ENCODE measurements at regions not wholly inside any gene's neighbourhood (a gene's known extent, or its start where the extent isn't known, plus 50 kb on each side); places are given as distances from the start of the nearest gene placed in this dataset.

- DNase-seq = no peak
Observed at GRCh38 chr16:74030000-74030706, 266.5 kb upstream of the PSMD7 start.

GRCh38 chr16:74029115-74029792 lies 267.4 kb upstream of the PSMD7 start:
- DNase-seq = no peak

- DNase-seq = no peak
Observed at GRCh38 chr16:74026373-74027281, 270.0 kb upstream of the PSMD7 start.

GRCh38 chr16:74024953-74025352 lies 271.7 kb upstream of the PSMD7 start:
- no peak for DNase-seq

- DNase-seq = no peak
Observed at GRCh38 chr16:74020095-74020670, 276.4 kb upstream of the PSMD7 start.

GRCh38 chr16:74019612-74020011 lies 277.0 kb upstream of the PSMD7 start:
- DNase-seq = no peak

- DNase-seq = no peak
Observed at GRCh38 chr16:74015953-74016352, 280.7 kb upstream of the PSMD7 start.

- DNase-seq = no peak
Observed at GRCh38 chr16:73998707-73999106, 297.9 kb upstream of the PSMD7 start.

- no peak for DNase-seq
Observed at GRCh38 chr16:73997971-73998370, 298.6 kb upstream of the PSMD7 start.

- no peak for DNase-seq
Observed at GRCh38 chr16:73997340-73997711, 299.3 kb upstream of the PSMD7 start.

- no peak for DNase-seq
Observed at GRCh38 chr16:73996624-73997339, 299.8 kb upstream of the PSMD7 start.

GRCh38 chr16:73993878-73994277 lies 302.7 kb upstream of the PSMD7 start:
- DNase-seq = no peak

GRCh38 chr16:73978407-73978784 lies 318.2 kb upstream of the PSMD7 start:
- no peak for DNase-seq

GRCh38 chr16:73976644-73977043 lies 320.0 kb upstream of the PSMD7 start:
- DNase-seq = no peak

GRCh38 chr16:73973174-73973573 lies 323.4 kb upstream of the PSMD7 start:
- DNase-seq = no peak

GRCh38 chr16:73966851-73967250 lies 329.8 kb upstream of the PSMD7 start:
- no peak for DNase-seq

GRCh38 chr16:73965591-73965990 lies 331.0 kb upstream of the PSMD7 start:
- DNase-seq = no peak

GRCh38 chr16:73956587-73957494 lies 339.8 kb upstream of the PSMD7 start:
- DNase-seq = peak; percentile 44 to 48

GRCh38 chr16:73955702-73956101 lies 340.9 kb upstream of the PSMD7 start:
- no peak for DNase-seq

GRCh38 chr16:73955255-73955654 lies 341.4 kb upstream of the PSMD7 start:
- DNase-seq = no peak

GRCh38 chr16:73951481-73951880 lies 345.1 kb upstream of the PSMD7 start:
- no peak for DNase-seq
